ENCODE measurements at regions not wholly inside any gene's neighbourhood (a gene's known extent, or its start where the extent isn't known, plus 50 kb on each side); places are given as distances from the start of the nearest gene placed in this dataset.
"Not testable (repeated sequence)": the region's sequence is repeated elsewhere in the genome, so short reads cannot be mapped to it uniquely, and the experiment has no call there.

- no peak for DNase-seq
Observed at GRCh38 chr5:74457876-74458275, 182.7 kb downstream of the ENC1 start.

- DNase-seq: no peak
Observed at GRCh38 chr5:74454263-74455030, 186.1 kb downstream of the ENC1 start.

- DNase-seq: peak; percentile 59 to 74
Observed at GRCh38 chr5:74452856-74453255, 187.7 kb downstream of the ENC1 start.

DNA sequence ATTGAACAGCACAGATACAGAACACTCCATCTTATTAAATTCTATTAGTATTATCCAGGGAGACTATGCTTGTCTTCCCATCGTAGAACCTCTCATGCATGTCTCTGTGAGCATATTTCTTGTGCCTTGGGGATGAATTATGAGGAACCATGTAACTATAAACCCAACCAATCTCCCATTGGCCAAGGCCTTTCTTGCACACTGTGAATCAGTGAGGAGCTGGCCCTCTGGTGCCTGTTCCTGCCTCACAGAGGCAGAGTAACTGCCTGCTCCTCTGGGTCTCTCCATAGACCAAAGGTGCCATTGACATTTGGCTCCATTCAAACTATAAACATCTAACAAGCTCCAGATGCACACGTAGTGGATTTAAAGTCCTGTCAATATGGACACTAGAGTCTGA is 190.4 kb downstream of the ENC1 start:
- no peak for DNase-seq

DNA sequence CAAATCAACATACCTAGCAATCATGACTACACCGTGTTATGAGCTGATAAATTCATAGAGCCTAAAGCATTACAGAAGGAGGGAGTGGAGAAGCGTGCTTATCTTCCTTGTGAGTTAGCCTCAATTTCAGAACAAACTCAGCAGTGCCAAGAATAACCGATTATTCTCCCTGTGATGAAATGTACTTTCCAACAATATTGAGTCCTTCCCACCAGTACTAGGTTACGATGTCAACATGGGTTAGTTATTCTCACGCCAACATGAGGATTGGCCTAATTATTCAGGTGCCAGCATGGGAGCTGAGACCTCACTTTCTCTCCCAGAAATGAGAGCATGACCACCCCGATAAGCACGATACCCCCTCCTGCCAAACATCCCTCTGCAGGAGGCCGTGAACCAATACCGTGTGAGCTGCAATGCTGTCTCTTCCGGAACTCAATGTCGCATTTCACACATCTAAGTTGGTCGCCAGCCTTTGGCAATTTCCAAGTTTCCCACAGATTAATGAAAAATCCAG is 193.7 kb downstream of the ENC1 start:
- no peak for DNase-seq

DNA sequence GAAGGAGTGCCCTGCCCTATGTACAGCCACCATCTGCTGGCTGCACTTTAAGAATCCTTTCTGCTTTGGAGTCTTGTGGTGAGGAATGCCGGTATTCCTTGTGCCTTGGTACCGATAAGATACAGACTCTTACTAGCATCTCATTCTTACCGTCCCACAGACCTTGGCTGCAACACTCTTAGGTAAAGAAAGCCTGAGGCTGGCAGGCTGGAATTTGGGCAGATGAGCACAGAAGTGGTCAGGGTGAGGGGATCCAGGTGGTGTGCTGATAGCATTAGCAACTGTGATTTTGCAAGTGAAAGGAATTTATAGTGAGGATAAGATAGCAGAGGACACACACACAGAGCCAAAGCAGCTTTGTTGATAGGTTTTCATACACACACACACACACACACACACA is 198.1 kb downstream of the ENC1 start:
- no peak for DNase-seq

- DNase-seq: no peak
Observed at GRCh38 chr5:74441616-74442015, 198.9 kb downstream of the ENC1 start.

DNA sequence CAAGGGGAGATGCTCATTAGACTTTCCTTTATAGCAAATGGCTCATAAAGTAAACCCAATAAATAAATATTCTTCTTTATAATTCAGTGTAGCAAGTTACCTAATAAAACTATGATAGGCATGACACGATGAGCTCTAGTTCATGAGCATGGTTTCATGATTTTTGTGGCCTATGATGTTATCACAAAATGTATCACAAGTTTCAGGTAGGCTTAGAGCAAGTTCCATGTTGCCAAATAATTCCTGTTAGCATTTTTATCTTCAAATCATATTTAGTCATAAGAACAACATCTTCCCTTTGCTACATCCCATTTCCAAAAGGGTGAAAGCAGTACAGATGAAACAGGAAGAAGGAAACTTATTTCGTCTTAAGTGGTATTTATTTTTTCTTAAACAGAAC is 200.2 kb downstream of the ENC1 start:
- DNase-seq: no peak

- DNase-seq: not testable (repeated sequence)
Observed at GRCh38 chr5:74437870-74438269, 202.7 kb downstream of the ENC1 start.

DNA sequence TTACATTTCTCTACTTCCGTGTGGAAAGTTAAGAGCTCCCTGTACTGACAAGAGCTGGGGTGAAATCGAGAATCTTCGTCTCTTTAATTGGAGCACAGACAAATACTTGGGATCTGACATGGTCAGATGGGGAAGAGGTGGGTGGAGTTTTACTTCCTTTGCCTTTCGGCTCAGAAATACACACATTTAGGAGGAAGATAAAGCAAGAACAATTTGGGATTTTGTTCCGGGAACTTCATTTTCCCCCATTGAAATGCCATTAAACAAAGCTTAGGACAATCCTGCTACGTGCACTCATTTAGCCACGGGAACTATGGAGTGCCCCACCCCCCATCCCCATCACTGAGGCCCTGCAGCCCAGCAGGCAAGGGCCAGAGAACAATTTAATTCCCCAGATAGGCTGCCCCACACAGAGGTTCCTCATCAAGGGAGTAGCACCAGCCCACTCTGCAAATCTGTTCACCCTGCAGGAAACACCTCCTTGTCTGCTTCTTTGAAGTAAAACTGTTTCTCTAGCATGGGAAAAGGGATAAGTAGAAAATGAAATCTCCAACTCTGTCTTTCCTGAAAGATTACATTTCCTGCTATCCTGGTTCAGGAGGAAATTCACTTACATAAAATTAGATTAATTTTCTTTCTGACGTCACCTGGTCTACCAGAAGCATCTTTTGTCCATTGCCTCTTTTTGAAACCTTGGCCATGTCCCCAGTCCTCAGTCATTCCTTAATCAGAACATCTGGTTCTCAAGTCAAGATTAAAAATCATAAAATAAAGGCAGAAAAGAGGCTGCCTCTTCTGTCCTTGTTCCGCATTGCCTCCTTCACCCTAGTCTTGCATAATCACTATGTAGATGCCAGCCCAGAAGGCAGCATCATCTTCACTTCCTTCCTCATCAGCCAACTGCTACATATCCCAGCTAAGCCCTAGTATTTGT is 206.4 kb downstream of the ENC1 start:
- DNase-seq: peak; percentile 74 to 76

GRCh38 chr5:74433255-74433895 is 207.2 kb downstream of the ENC1 start:
- DNase-seq: peak; percentile 76 to 79

DNA sequence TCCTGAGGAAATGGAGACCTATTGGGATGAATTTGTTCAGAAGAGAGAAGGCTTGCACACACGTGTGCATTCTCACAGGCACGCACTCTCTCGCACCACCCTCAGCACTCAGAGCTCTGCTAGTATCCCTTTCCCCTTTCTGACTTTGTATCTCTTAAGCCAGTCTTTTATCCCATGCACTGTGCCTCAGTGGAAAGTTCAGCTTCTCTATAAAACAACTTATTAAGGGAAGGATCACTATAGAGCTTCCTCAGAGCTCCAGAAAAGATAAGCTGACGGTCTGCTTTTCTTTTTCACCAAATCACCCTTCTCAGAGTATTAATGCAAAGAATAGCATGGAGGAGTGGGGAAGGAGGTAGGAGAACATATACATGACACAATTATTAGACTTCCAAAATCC is 207.8 kb downstream of the ENC1 start:
- no peak for DNase-seq

GRCh38 chr5:74432216-74432615 is 208.3 kb downstream of the ENC1 start:
- DNase-seq: peak; percentile 48 to 56

DNA sequence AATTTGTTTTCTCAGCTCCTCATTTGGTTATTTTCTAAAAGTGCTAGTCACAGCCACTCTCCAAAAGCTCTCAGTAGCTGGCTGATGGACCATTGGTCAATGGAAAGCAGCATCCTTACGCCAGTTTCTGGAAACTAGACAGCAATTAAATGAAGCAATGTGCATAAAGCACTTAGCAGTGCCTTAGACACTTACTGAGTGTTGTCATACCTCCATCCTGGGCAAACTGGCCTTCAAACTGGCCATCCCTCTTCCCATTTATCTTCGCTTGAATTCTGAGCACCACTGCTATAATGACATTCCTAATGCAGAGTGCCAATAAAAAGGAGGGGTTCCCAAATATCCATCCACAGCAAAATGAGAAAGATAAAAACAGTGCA is 209.2 kb downstream of the ENC1 start:
- no peak for DNase-seq

GRCh38 chr5:74430631-74431289 is 209.8 kb downstream of the ENC1 start:
- DNase-seq: peak; percentile 48 to 57

GRCh38 chr5:74429495-74429894 is 211.0 kb downstream of the ENC1 start:
- no peak for DNase-seq

DNA sequence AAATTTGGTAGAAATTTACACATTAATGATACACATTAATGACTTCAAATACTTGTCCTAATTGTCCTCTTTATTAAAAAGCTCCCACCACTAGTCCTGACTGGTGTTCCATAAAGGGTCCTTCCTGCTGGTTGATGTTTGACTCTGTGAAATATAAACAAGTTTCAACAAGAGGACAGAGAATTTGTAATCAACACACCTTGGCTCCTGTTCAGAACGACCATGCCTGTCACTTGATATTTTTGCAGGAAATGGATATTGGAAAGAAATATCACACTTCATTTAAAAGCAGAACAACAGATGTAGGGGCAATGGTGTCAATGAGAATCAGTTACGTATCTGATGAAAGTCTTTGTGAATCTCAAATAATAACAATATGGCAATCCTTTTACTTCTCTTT is 211.7 kb downstream of the ENC1 start:
- no peak for DNase-seq

DNA sequence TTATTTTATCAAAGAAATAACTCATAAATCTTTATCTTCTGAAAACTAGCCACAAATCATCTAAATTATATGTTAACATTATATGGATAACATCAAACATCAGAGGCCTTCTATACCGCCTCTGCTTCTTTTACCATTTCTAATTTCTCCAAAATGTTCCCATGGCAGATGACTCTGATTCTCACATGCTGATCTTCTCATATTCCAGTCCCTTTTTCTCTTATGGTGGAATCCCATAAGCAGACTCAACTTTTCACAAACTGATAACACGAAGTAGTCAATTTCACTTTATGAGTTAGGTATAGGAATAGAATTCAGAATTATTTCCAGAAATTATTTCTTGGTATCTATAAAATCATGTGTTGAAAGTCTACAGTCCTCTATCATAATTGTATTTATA is 212.3 kb downstream of the ENC1 start:
- DNase-seq: no peak

GRCh38 chr5:74426506-74426905 is 214.0 kb downstream of the ENC1 start:
- DNase-seq: no peak

DNA sequence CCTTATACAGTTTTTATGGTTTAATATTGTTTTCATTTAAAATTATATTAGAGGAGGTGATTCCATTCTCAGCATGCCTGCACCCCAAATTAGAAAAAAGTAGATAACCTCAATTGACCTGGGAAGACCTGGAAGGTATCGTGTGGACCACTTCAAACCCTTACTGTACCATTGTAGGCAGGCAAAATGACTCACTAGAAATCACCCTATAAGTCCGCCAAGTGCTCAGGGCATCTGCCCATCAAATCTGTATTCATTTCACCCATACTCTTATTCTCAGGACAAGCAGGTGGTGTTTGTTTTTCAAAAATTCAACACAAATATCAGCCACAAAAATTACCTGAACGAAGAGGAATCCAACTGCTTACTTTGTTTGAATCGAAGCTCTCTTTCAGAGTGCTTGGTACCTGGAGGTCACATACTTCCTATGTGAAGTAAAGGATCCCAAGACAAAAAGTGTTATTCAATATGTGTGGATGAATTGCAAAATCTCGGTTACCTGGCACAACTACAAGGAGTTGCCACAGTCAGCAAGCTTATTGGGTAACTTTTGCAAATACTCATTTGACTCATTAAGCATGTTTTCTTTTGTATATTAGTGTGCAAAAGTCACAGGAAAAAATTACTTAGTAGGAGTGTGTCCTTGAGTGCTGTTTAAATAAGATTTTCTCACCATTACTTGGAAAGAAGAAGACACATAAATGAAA is 216.2 kb downstream of the ENC1 start:
- DNase-seq: no peak

GRCh38 chr5:74423383-74423782 is 217.1 kb downstream of the ENC1 start:
- DNase-seq: no peak

DNA sequence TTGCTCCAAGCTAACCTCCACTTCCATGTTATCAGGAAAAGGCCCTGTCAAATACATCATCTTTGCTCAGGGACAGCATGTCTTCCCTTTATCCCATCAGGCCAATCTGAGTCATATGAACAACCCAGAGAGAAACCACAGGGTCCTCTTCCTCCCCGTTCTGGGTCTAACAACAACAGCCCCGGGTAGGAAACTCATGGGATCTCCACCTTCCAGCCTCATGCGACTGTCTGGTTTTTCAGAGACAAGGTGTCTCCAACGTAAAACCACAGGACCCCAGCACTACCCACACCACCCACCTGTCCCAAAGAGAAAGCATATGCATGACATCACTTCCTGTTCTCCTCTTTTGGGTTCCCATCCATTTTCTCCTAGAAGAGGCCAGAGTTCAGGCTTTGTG is 217.9 kb downstream of the ENC1 start:
- no peak for DNase-seq
